GM18508 (cell line): ENCODE measurements at regions not wholly inside any gene's neighbourhood (a gene's known extent, or its start where the extent isn't known, plus 50 kb on each side); places are given as distances from the start of the nearest gene placed in this dataset.
"Not testable (repeated sequence)": the region's sequence is repeated elsewhere in the genome, so short reads cannot be mapped to it uniquely, and the experiment has no call there.

Source experiments
- ATAC-seq: cut with Tn5 transposase; IDR thresholded peaks from one replicate; pipeline ENCODE4 v1.9.1; 2021; ENCODE audit warnings: moderate number of reproducible peaks; ENCODE audit not compliant: insufficient read depth, unreplicated experiment

DNA sequence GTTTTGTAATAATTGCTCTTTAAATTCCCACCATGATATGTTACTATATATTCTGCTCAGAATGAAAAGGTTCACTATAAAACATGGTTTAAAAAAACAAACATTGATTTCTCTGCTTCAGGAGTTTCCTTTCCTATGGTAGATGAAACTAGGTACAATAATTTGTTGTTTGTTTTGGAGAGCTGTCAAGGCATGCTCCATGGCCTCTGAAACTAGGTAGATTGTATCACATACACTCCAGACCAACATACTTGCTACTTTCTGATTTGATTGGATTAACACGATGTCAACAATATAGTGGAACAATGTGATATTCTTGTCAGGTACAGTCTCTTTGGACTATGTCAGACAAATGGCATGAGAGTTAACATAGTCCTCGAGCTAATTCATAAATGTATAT lies 452.7 kb upstream of the CDH9 start:
- ATAC-seq = no peak

DNA sequence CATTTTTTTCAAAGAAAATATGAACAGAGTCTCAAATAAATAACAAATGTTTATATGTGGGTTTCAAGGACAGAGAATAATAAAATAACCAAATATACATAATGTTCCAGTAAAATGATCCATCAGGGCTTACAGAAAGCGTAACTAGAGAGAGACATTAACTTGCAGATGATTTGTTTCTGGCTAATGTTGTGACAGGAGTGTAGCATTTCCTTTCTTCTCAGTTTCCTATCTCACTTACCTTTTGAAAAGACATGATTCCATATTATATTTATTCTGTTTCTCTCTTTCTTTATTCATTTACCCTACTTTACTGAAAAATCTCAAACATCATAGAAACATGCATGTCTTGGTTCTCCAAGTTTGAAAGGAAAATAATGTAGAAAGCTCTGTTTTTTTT lies 451.3 kb upstream of the CDH9 start:
- ATAC-seq = no peak

DNA sequence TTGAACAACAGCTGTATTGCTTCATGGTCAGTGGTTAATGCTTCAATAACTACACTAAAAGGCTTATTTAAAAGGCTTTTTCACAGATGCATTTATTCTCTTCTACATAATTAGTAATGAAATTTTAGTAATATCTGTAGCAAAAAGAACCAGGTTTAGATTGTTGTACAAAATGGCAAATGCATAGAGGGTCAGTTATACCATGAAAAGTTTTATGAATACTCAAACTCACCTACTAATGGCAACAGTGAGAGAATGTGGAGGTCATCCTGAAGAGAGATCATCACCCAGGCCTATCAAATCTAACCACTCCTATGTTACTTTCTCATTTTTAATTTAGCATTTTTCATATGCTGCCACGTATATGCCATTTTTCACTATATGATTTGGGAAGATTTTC lies 444.3 kb upstream of the CDH9 start:
- ATAC-seq = no peak

DNA sequence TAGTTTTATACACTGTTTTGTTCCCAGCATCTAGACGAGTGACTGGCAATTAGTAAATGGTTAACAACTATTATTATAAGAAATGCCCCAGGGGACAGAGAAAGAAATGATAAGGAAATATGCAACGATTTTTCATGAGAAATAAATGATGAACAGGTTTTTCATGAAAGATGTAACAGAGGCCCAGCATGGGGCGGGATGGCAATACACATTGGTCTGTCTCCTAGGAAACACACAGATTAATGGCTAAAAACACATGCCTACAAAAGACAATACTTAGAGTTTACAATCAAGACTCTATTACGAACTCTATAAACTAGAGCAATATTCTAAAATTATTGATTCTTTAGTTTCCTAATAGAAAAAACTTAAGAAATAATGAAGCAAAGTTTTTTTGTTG lies 441.5 kb upstream of the CDH9 start:
- ATAC-seq = no peak

DNA sequence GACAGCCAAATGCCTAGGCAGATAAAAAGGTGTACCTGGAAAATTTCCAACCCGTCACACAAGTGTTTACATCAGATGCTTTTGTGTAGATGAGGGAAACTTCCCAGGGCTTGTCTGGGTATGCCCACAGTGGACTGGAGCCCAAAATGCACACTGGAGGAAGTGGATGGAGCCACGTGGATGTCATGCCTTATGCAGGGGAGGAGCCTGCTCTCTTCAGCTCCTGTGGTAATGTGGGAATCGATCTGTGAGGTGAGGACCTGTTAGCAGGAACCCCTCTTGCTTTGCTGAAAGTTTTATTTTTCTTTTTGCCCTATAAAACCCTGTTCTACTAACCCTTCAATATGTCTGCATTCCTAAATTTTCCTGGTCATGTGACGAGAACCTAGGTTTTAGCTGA lies 439.2 kb upstream of the CDH9 start:
- no peak for ATAC-seq

DNA sequence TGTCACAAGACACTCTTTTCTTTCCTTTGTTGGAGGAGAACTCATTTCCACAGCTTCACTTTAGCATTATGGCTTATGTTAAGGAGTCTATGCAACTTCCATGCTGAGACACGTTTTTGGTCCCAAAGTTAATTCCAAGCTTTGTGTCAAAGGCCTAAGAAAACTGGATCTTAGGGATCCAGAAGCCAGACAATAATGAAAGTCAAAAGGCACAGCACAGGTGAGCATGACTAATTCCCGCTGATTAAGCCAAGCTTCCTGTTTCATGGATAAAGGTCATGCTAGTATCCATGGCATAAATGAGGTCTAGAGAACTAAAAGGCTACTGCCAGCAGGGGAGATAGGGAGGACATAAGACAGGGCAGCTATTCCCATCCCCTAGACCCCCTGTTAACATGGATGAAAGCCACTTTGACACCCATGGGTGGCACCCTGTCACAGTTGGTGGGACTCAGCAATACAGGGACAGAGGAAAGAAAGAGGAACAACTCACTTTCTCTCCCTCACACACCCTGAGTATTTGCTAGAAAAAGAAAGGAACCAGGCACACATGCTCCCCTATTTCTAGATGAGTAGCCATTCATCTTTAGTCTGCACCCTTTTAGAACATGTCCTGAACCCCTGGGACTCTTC lies 438.1 kb upstream of the CDH9 start:
- ATAC-seq = no peak

DNA sequence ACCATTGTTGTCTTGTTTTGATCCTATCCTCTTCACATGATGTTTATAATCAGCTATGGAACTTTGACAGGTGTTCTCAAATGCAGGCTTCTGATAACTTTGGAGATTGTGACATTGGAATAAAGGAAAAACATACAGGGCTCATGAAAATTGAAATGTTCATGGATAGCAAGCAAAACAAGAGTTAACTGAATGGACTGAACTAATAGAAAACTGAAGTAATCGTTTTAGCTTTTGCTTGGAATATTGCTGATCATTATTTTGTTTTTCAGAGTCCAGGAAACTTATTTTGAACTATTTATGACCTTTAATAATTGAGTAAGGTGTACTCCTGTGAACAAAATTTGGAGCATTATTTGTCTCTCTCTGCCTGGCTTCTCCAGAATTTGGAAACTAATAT lies 436.7 kb upstream of the CDH9 start:
- ATAC-seq = no peak

DNA sequence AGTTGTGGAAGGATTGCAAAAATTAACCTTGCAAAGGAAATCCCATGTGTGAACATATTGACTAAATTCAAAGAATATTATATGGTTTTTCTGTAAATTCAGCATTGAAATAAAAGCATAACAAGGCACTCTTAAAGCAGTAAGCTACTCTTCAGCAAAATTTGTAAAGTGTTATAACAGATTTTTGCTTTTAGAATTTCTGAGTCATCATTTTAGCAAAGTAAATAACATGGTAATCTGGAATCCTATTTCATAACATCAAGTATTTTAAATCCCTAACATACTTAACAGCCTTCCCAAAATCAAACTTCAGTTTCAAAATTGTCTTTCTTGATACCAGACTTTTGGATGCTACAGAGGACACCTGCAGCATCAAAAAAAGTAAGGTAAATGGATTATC lies 436.0 kb upstream of the CDH9 start:
- ATAC-seq = no peak

DNA sequence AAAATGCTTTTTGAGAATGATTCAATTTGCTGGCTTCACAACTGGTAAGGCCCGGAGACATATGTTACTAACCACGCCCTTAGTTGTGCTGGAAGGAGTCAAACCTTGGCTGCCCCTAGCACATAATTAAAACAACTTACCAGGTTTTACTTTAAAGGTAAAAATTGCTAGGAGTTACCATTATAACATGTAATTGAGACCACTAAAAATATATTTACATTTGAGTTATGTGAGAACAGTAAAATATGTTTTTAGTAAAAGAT lies 435.6 kb upstream of the CDH9 start:
- ATAC-seq = no peak

DNA sequence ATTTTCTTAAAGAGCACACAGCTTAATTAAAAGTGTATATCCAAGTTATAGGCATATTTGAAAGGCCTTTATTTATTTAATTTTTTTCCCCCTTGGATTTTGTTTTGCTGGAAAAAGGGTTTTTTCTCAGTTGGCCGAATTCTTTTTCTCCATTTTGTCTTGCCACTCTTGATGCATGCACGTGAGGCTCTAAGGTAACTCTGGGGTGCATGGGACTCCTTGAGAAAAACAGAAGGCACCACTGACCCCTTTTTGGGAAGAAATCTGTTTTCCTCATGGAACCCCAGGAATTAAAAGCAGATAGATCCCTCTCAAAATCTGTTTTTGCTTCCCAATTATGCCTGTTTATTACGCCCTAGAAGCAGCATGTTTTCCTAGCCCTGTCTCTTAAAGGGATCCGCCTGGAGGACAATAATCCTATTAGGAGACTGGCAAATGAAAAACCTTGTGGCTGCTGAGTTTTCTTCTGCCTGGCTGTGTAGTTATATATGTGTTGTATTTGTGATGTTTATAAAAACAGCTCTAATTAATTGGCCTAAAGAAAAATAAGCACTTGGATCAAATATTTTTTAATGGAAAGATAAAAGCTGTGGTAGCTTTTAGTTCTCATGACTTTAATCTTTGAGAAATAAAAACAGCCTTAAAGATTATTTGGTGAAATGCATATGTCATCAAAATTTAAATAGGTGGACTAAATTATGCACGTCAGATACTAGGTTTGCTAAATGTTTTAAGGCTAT lies 435.1 kb upstream of the CDH9 start:
- no peak for ATAC-seq

DNA sequence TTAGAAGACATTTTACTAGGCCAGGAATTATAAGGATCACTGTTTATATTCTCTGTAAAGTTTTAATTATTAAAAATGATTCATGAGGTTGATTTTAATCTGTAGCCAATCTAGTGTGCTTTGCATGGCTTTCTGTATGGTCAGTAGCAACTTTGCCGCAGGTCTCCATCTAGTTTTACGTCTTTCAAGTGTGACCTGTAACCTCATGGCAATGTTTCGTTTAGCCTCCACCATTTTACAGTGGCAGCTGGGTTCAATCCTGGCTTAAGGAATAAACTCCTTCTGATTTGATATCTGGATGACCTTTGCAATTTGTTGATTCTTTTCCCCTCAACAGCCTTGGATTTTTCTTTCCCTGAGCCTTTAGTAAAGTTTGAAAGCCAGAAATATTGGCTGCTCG lies 434.5 kb upstream of the CDH9 start:
- no peak for ATAC-seq

DNA sequence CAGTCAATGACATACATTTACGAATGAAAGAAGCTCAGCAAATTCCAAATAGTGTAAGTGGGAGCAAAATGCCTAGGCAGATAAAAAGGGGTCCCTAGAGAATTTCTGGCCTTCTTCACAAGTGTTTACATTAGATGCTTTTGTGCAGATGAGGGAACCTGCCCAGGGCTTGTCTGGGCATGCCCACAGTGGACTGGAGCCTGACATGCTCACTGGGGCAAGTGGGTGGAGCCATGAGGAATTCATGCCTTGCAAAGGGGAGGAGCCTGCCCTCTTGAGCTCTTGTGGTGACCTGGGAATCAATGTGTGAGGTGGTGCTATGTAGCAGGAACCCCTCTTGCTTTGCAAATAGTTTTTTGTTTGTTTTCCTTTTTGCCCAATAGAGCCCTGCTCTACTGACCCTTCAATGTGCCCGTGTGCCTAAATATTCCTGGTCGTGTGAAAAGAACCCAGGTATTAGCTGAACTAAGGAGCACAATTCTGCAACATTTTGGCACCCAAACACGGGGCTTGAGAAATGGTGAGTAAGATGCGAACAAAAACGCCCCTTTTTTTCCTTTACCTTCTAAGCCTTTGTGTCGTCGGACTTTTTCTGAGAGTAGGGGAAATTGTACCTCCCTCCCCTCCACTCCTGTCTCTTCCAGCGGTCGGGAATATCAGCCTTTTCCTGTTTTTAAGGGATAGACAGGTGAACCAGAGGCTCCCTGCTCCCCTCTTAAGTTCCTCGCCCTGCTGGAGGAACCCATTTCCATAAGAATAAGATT lies 433.8 kb upstream of the CDH9 start:
- peak; percentile 70 for ATAC-seq

DNA sequence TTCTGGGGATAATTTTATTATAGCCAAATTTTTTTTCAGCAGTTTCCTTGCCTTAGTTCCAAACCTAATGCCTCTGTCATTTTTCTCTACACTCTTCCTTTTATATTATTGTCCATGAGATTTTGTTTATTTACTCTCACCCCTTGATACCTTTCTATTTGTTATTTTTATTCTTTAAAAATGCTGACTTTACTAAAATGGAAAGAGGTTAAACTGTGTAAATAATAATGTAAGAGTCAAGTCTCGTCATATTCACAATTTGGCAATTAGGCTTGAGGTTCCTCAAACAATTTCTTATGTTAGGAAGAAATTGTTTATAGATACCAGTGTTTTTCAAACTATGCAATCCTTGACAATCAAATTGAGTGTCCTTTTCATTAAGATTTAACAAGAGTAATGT lies 428.6 kb upstream of the CDH9 start:
- ATAC-seq = no peak

DNA sequence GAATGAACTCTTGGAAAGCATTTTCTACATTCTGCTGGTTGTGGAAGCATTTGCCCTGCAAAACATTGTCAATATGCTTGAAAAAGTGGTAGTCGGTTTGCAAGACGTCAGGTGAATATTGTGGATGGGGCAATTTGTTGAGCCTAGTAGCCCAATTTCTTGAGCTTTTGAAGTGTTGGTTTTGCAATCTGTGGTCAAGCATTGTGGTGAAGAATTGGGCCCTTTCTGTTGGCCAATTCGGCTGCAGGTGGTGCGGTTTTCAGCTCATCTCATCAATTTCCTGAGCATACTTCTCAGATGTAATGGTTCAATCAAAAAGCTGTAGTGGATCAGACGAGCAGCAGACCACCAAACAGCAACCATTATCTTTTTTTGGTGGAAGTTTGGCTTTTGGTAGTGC lies 426.8 kb upstream of the CDH9 start:
- no peak for ATAC-seq

DNA sequence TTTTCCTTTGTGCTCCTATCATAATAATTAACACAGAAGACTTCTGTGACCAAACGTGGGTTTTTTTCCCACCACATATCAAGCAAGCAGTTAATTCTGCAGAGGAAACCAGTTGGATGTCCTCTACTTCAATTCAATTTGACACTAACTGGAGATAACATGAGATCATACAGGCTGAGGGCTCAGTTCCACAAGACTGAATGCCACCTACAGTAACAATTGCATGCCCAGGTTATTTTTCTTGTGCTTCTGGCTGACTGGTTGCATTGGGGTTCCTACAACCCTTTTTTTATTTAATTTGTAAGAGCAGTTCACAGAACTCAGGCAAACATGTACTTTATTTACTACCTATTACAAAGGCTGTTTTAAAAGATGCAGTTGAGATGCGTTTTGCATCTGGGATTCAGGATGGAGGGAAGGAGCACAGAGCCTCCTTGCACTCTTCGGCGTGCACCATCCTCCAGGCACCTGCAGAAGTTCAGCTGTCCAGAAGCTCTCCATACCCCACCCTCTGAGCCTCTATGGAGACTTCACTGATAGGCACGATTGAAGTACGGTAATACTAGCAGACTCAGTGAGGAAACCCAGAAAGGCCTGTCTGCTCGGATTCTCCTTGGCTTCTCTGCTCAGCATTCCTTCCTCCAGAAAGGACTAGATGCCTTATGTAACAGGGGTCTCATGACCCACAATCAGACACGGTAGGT lies 425.2 kb upstream of the CDH9 start:
- ATAC-seq = no peak

DNA sequence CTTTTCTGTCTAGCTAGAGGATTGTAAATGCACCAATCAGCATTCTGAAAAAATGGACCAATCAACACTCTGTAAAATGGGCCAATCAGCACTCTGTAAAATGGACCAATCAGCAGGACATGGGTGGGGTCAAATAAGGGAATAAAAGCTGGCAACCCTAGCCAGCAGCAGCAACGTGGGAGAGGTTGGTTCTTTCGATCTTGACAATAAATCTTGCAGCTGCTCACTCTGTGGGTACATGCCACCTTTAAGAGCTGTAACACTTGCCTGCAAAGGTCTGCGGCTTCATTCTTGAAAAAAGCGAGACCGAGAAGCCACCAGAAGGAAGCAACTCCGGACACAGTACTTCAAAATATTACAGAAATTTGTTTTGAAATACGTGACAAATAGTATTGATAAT lies 424.6 kb upstream of the CDH9 start:
- no peak for ATAC-seq

DNA sequence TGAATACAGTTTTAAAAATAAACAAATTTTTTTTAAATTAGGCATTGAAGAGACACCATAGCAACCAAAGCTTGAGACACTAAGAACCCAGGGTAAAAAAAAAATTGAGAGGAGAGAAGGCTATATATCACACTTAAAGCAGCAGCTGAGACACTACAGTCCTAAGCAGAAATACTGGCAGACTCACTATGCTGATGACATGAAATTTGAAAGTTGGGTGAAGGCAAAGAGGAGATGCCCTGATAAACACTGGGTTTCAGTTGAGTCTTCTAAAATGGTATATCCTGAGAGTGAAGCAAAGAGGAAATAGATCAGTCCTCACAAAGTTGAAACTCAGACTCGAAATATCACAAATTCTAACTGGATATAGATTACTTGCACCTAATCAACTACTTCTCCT lies 419.9 kb upstream of the CDH9 start:
- no peak for ATAC-seq

DNA sequence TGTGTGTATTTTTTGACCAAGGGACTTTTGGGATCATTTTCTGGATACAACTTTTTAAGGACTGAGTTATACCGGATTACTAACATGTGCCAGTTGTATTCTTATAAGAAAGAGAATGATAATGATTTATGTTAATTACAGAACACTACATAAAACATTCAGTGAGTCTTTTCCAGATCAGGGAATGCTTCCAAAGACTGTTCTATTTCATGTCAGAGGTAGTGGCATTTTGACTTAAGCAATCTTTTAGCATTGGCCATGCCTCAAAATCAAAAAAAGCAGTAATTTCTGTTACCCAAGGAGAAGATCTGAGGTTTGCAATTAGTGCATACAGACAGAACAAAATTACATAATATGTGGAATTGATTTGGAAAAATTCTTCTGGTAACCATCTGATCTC lies 413.0 kb upstream of the CDH9 start:
- ATAC-seq = no peak

DNA sequence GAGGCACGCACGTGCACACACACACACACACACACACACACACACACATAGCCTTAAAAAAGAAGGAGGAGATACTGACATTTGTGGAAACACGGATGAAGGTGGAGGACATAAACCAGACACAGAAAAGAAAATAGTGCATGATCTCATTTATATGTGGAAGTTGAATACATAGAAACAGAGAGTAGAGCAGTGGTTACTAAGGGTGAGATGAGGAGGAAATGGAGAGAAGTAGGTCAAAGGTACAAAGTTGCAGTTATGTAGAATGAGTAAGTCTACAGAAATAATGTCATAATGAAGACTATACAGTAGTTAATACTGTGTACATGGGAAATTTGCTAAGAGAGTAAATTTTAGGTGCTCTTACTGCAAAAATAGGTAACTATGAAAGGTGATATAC lies 412.2 kb upstream of the CDH9 start:
- ATAC-seq = no peak

DNA sequence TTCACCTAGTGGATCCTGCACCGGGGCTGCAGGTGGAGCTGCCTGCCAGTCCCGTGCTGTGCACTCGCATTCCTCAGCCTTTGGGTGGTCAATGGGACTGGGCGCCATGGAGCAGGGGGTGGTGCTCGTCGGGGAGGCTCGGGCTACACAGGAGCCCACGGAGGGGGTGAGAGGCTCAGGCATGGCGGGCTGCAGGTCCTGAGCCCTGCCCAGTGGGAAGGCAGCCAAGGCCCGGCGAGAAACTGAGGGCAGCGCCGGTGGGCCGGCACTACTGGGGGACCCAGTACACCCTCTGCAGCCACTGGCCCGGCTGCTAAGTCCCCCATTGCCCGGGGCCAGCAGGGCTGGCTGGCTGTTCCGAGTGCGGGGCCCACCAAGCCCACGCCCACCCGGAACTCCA lies 401.0 kb upstream of the CDH9 start:
- not testable (repeated sequence) for ATAC-seq

DNA sequence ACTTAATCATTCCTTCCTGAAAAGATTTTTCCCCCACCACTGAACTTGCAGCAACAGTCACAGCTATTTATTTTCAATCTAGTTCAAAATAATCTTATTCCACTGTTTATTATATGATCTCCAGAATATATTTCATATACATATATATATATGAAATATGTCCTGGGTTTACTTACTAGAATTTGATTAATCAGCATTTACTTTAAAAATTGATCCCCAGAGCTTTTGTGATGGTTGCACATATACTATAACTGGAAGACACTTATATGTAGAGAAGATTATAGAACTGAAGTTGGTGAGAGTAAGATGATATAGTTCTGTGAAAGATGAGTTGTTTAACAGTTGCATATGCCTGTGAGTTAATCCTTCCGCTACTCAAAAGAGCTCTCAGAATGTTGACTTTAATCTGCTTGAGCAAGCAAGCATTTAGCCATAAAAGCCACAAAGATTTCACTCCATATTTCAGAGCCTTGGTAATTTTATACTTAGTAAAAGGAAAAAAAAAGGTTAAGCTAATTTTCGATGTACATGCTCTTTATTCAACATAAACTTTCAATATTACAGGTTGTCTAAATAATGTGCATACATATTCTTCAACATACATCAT lies 399.3 kb upstream of the CDH9 start:
- no peak for ATAC-seq
